GM19240 (cell line): ENCODE measurements at regions not wholly inside any gene's neighbourhood (a gene's known extent, or its start where the extent isn't known, plus 50 kb on each side); places are given as distances from the start of the nearest gene placed in this dataset.
"Not testable (repeated sequence)": the region's sequence is repeated elsewhere in the genome, so short reads cannot be mapped to it uniquely, and the experiment has no call there.

Experiments
- DNase-seq: peaks from one replicate; pipeline ENCODE4 v3.0.0; 2011; ENCODE audit warnings: low spot score; ENCODE audit not compliant: insufficient read length

DNA sequence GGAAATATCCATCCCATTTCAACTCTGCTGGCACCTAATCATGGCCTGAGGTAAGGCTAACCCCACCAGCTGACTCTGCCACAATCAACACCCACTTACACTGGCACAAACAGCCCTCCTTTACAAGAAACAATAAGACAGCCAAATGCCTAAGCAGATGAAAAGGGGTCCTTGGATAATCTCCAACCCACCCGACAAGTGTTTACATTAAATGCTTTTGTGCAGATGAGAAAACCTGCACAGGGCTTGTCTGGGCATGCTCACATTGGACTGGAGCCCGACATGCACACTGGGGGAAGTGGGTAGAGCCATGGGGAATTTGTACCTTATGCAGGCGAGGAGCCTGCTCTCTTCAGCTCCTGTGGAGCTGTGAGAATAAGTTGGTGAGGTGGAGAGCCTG is 138.9 kb upstream of the ITM2A start:
- no peak for DNase-seq

DNA sequence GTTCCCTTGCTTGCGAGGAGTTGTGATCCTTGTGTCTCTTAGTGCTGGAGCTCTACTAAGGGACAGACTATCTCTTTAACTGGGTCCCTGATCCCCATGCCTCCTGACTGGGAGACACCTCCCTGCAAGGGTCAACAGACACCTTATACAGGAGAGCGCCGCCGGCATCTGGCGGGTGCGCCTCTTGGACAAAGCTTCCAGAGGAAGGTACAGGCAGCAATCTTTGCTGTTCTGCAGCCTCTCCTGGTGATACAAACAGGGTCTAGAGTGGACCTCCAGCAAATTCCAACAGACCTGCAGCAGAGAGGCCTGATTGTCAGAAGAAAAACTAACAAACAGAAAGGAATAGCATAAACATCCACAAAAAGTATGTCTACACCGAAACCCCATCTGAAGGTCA is 115.6 kb upstream of the ITM2A start:
- DNase-seq, result no peak

GRCh38 chrX:79477691-79478090 is 110.6 kb upstream of the ITM2A start:
- no peak for DNase-seq

- no peak for DNase-seq
Observed at GRCh38 chrX:79466636-79467035, 99.5 kb upstream of the ITM2A start.

GRCh38 chrX:79462458-79462857 is 95.3 kb upstream of the ITM2A start:
- DNase-seq, result no peak

DNA sequence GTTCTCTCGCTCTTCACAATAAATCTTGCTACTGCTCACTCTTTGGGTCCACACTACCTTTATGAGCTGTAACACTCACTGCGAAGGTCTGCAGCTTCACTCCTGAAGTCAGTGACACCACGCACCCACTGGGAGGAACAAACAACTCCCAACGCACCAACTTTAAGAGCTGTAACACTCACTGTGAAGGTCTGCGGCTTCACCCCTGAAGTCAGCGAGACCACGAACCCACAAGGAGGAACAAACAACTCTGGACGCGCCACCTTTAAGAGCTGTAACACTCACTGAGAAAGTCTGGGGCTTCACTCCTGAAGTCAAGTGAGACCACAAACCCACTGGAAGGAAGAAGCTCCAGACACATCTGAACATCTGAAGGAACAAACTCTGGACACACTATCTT is 89.5 kb upstream of the ITM2A start:
- DNase-seq, result not testable (repeated sequence)

GRCh38 chrX:79452881-79453280 is 85.7 kb upstream of the ITM2A start:
- DNase-seq, result no peak

GRCh38 chrX:79444694-79445210 is 77.6 kb upstream of the ITM2A start:
- DNase-seq, result no peak

DNA sequence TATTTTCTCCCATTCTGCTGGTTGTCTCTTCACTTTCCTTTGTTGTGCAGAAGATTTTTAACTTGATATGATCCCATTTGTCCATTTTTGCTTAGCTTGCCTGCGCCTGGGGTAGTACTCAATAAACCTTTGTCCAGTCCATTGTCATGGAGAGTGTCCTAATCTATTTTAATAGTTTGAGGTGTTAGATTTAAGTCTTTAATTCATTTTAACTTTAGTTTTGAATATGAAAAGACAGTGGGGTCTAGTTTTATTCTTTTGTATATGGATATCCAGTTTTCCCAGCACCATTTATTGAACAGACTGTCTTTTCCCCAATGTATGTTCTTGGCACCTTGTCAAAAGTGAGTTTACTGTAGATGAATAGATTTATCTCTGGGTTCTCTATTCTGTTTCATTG is 76.0 kb upstream of the ITM2A start:
- no peak for DNase-seq

- no peak for DNase-seq
Observed at GRCh38 chrX:79440336-79440735, 73.2 kb upstream of the ITM2A start.
